RWPE2 (cell line): ENCODE measurements at regions not wholly inside any gene's neighbourhood (a gene's known extent, or its start where the extent isn't known, plus 50 kb on each side); places are given as distances from the start of the nearest gene placed in this dataset.
A peak's percentile ranks its signal among the peaks of the same experiment; 100 is the strongest.

Experiments used
- ATAC-seq: fragments of 200-7000 bp; cut with Tn5 transposase; 3 replicates; pipeline ENCODE4 v1.9.1; 2021; ENCODE audit warnings: low read depth
- DNase-seq: peaks from one replicate; pipeline ENCODE4 v3.0.0-alpha.2; 2020; ENCODE audit warnings: low spot score
- H3K27ac ChIP-seq: fragments of 450-650 bp; 2 replicates; pipeline ENCODE4 v1.5.1; 2017; ENCODE audit warnings: mild to moderate bottlenecking; ENCODE audit not compliant: poor library complexity, severe bottlenecking
- H3K27me3 ChIP-seq: fragments of 250-450 bp; sonication (Bioruptor Pico); 2 replicates; pipeline ENCODE4 v1.5.1; 2021; ENCODE audit warnings: mild to moderate bottlenecking, moderate library complexity; ENCODE audit not compliant: insufficient read depth, poor library complexity, severe bottlenecking
- H3K36me3 ChIP-seq: fragments of 250-450 bp; sonication (Bioruptor Pico); 2 replicates; pipeline ENCODE4 v1.5.1; 2020; ENCODE audit warnings: low read depth, mild to moderate bottlenecking, moderate library complexity
- H3K4me1 ChIP-seq: fragments of 250-450 bp; sonication (Bioruptor Pico); 2 replicates; pipeline ENCODE4 v1.5.1; 2021; ENCODE audit warnings: mild to moderate bottlenecking, moderate library complexity; ENCODE audit not compliant: insufficient read depth, poor library complexity, severe bottlenecking
- H3K4me3 ChIP-seq: fragments of 250-450 bp; sonication (Bioruptor Pico); 2 replicates; pipeline ENCODE4 v1.5.1; 2021; ENCODE audit warnings: mild to moderate bottlenecking, moderate library complexity; ENCODE audit not compliant: severe bottlenecking
- H3K9me3 ChIP-seq: fragments of 250-450 bp; sonication (Bioruptor Pico); 2 replicates; pipeline ENCODE4 v1.5.1; 2021; ENCODE audit warnings: mild to moderate bottlenecking, moderate library complexity; ENCODE audit not compliant: severe bottlenecking
- TF ChIP-seq, protein P1 (sequence below): fragments of 450-650 bp; IDR thresholded peaks from one replicate; pipeline ENCODE4 v1.5.1; 2017; ENCODE audit warnings: mild to moderate bottlenecking, moderate library complexity; ENCODE audit not compliant: poor library complexity, severe bottlenecking

DNA sequence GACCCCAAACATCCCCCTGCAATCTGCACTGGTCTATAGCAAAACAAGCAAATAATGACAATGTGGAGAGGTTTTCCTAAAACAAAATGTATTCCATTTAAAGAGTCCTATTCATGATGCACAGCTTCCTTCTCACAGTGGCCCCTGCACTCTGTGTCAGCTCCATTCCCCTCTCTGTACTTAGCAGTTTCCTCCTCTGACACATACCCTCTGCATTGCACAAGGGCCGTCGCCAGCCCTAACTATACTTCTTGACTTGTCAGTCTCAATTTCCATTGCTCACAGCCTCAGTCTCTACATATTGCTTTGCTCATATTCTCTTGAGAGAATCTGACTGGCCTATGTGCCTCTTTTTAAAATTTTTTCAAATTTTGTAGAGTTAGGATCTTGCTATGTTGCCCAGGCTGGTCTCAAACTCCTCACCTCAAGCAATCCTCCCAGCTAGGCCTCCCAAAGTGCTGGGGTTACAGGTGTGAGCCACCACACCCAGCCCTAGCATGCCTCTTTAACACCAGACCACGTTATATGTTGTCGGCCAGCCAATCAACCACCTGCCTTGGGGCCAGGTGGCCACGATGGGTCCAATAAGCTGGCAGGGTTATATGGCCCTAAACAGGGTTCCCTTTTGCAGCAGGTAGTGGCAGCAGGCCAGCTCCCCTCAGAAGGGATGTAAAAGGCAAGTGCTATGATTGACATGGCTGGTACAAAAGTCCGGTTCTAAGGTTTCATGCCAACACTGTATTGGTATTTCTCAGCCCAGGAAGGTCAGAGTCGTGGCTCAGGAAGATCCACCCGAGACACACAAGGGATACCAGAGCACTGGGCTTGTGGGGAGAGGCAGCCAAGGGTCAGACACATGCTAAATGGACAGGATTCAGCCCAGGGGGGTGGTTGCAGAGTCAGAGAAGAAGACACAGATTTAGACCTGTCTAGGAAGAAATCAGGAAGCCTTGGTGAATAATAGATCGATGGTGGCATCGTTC, 59.0 kb upstream of the SMAD3 start:
- no peak for DNase-seq
- TF ChIP-seq, protein P1, sequence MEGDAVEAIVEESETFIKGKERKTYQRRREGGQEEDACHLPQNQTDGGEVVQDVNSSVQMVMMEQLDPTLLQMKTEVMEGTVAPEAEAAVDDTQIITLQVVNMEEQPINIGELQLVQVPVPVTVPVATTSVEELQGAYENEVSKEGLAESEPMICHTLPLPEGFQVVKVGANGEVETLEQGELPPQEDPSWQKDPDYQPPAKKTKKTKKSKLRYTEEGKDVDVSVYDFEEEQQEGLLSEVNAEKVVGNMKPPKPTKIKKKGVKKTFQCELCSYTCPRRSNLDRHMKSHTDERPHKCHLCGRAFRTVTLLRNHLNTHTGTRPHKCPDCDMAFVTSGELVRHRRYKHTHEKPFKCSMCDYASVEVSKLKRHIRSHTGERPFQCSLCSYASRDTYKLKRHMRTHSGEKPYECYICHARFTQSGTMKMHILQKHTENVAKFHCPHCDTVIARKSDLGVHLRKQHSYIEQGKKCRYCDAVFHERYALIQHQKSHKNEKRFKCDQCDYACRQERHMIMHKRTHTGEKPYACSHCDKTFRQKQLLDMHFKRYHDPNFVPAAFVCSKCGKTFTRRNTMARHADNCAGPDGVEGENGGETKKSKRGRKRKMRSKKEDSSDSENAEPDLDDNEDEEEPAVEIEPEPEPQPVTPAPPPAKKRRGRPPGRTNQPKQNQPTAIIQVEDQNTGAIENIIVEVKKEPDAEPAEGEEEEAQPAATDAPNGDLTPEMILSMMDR = no peak
- no peaks in the 10 kb centered on the region for H3K36me3 ChIP-seq
- no peak overlapping the region for H3K27ac ChIP-seq
- H3K4me1 ChIP-seq = peaks cover 11% of the 10 kb centered on the region
- no peak overlapping the region for H3K4me3 ChIP-seq
- no peaks in the 10 kb centered on the region for H3K9me3 ChIP-seq
- ATAC-seq = peak; percentile 32; the same call in 1 of the 3 replicates
- H3K27me3 ChIP-seq = no peaks in the 10 kb centered on the region

DNA sequence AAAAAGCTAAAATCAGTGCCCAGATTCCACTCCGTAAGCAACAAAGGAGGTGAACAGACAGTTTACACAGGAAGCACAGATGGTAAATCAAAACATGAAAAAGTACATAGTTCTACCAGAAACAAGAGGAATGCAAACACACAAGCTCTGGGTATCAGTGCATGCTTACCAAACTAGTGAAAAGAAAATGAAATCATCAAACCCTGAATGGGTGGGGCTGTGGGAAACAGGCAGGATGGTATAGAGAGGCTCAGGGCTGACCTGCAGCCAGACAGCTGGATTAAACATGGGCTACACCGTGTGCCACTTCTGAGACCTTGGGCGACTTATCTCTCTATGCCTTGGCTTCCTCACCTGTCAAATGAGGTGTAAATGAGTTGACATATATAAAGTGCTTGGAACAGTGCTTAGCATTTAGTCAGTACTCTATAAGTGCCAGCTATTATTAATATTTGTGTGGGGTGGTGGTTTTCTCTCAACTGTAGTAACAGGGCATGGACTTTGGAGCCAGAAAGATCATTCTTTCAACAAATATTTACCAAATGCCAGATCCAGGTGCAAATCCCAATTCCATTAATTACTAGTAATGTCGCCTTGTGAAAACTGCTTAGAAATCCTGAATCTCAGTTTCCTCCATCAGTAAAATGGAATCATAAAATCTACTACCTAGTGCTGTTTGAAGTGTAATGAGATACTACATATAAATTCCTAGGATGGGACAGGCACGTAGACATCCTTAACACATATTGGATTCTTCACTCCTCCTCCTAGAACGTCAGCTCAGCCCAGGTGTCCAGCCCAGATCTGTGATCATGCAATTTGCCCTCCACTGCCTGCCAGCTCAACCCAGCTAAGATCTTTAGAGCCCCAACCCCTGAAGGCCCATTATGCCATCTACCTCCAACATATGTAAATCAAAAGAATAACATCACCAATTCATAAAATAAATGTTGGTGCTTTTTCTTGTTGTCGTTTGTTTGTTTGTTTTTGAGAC, 55.5 kb upstream of the SMAD3 start:
- Histone ChIP-seq H3K27ac (no peak overlapping the region), H3K27me3 (no peaks in the 10 kb centered on the region), H3K4me3 (no peak overlapping the region), H3K36me3 (no peaks in the 10 kb centered on the region), H3K9me3 (no peaks in the 10 kb centered on the region), H3K4me1 (peaks cover 13% of the 10 kb centered on the region)
- ATAC-seq = peak; percentile 55; the same call in 2 of the 3 replicates
- no peak for DNase-seq
- TF ChIP-seq, protein P1 = no peak

DNA sequence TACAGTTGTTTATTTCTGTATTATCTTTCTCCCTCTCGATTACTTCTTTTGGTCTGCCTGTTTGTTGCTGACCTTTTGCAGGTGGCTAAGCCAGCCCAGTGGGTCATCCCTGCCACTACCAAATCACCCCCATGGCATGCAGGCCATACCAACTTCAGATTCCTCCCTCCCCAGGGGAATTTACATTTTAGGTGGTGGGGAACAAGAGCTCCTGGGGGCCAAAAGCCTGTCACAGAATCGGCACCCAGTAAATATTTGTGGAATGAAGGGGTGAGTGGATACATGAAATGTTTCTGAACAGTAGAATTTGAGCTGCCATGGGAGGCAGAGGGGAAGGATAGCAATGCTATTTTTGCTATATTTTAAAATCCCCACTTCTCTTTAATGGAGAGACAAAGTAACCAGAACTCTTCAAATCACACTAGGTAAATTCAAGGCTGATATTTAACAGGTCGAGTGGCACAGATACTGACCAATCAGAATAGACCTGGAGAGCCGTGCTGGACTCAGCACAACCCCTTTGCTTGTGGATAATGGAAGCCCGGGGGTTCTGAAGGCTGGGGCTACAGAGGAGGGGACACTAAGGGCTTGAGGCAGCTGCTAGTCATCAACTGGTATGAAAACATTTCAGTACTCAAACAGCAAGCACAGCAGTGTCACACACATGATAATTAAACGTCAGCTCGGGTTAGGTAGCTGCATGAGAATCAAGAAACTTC, 54.3 kb upstream of the SMAD3 start:
- TF ChIP-seq, protein P1 = no peak
- ATAC-seq (no peak), DNase-seq (no peak)
- no peaks in the 10 kb centered on the region for H3K27me3 ChIP-seq
- peaks cover 13% of the 10 kb centered on the region for H3K4me1 ChIP-seq
- H3K4me3 ChIP-seq = no peak overlapping the region
- H3K9me3 ChIP-seq = no peaks in the 10 kb centered on the region
- H3K36me3 ChIP-seq = no peaks in the 10 kb centered on the region
- no peak overlapping the region for H3K27ac ChIP-seq

DNA sequence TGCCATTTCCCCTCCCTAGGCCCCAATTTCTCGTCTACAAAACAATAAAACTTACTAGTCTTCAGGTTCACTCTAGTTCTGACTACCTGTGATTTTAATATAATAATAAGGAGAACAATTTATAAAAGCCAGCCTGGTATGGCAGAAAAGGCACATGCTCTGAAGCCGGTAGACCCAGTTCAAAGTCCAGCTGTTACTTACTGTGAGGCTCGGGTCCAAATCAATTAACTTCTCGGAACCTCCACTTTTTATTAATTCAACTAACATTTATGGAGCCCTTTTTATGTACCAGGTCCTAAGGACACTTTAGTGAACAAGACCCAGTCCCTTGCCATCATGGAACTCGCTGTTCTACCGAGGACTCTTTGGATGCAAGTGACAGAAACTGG, 53.8 kb upstream of the SMAD3 start:
- TF ChIP-seq, protein P1 = no peak
- peaks cover 13% of the 10 kb centered on the region for H3K4me1 ChIP-seq
- no peaks in the 10 kb centered on the region for H3K27me3 ChIP-seq
- H3K27ac ChIP-seq = no peak overlapping the region
- no peak overlapping the region for H3K4me3 ChIP-seq
- DNase-seq (no peak), ATAC-seq (no peak)
- no peaks in the 10 kb centered on the region for H3K9me3 ChIP-seq
- no peaks in the 10 kb centered on the region for H3K36me3 ChIP-seq
